DMS53 treated with DMSO at 0.1 percent for 48 hours (cell line): ENCODE measurements at regions not wholly inside any gene's neighbourhood (a gene's known extent, or its start where the extent isn't known, plus 50 kb on each side); places are given as distances from the start of the nearest gene placed in this dataset.
A peak's percentile ranks its signal among the peaks of the same experiment; 100 is the strongest.

ENCODE experiments used
- DNase-seq: peaks from one replicate; lab custom pipeline; 2025; ENCODE audit not compliant: unreplicated experiment; lab: John Stamatoyannopoulos, UW

DNA sequence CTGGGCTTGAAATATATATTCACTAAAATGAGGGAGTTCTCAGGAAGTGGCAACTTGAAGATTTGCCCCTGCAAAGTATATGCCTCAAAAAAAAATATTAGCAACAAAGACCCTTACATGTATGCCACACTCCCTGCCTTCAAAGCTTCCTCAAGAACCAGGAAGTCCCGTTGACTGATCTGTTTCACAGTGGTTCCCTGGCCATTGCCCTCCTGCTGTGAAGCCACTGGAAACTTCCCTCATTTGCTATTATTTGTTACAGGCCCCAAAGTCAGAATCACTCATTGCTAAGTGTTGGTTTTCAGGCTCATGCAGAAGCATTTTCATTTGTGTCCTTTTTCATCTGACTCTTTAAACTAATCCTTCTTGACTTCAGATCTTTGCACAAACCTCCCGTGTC is 421.5 kb downstream of the ZNF521 start:
- no peak for DNase-seq

DNA sequence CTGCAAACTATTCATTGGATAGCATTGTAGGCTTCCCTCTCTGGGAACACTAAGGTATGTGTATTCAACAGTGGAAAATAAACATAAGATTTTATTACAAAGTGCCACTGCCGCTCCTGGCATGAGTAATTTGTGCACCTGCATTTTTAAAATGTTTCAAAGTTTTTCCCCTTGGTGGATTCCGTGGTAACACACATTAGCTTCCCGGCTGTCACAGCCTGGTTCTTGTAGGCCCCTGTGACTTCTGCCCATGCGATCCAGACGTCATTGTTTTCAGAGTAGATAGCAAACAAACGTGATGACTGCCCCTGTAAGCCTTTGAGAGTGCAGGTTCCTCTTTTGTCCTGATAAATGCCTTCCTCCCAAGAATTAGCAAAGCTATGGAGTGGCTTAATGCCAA is 421.0 kb downstream of the ZNF521 start:
- DNase-seq = peak; percentile 54

DNA sequence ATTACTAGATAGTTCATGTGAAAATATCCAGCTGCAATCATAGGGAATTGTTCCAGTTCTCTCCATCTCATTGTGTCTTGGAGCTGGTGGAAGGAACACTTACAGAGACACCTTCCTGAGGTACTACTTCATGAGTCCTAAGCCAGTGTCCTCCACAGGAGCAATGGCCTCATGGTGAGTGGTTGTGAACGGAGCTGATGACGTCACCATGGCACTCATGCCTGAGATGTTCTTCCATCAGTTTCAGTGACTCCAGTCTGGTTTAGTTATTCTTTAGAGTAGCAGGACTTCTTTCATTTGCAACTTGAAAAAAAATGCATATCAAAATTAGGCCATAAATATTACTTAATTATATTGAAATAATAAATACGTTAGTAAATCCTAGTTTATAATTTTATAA is 418.6 kb downstream of the ZNF521 start:
- no peak for DNase-seq

DNA sequence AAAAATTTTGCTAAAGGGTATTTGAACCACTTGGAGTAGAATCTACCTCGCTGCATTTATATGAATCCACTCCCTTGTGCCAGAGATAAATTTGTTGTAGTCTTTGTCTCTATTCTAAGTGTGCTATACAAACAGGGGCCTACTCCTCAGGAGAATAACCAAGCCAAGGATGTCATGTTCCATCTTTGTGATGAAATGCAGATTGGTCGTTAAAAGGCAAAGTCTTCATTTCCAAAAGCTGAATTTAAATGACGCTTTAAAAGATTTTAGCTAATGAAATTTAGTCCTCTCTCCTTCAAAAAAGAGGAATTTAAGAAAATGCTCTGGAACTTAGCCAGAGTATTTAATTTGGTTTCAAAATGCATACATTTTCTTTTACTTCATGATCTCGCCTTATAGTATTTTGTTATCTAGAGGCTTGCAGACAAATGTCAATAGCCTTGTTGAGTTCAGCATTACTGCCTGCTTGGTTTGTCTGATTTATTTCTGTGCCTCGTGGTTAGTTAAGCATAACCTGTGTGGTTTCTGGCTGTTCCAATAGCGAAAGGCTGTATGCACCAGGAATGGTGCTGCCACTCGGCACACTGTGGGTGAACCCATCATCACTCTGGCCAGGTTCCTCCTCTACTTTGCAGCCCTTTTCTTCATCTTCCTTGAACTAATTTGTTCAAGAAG is 417.6 kb downstream of the ZNF521 start:
- no peak for DNase-seq

DNA sequence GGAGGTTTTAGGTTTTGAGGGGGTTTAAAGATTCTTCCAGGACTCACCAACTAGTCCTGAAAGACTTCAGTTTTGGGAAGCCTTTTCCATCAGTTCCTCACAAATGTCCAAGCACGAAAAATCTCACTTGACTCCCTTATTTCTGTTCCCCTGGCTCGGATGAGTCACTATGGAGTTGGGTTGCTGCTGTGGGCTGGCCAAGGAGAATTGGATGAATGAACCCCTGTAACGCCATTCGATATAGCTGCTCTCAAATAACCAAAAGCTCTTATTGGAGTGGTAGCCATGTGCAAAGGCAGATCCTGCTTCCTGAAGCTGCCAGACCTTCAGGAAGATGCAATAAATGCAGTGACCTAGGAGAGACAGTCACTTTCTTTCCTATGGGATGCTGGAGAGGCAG is 417.0 kb downstream of the ZNF521 start:
- no peak for DNase-seq

DNA sequence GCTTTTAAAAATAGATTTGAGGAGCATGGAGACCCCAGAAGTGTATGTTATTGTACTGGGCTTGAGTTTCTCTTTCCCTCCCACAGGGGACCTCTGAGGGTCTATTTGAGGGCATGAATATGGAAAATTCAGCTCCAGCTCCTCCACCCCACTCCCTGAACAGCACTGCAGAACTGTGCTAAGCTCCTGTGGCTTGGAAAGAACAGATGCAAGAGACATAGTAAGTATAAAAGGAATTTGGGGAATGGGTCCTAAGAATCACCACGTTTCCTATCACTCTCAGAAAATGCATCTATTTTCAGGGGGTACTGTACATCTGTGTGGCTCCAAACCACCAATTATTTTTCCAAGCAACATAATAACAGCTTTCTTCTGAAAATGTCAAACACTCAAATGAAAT is 416.1 kb downstream of the ZNF521 start:
- DNase-seq = no peak

DNA sequence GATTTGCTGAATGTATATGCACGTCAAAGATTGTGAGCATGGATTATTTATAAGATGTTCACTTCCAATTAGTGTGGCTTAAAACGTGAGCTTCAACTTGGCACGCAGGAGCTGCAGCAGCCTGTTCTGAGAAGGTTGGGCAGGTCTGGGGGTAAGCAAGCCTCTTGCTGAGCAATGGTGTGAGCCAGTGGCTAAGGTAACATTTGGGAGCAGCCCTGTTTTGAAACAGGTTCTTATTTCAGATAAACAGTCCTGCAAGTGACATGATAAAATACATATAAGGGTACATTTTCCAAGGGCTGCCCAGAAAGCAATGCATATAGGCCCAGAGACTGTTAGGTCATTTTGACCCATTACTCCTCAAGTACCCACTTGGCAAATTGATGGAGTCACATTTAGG is 415.3 kb downstream of the ZNF521 start:
- no peak for DNase-seq

DNA sequence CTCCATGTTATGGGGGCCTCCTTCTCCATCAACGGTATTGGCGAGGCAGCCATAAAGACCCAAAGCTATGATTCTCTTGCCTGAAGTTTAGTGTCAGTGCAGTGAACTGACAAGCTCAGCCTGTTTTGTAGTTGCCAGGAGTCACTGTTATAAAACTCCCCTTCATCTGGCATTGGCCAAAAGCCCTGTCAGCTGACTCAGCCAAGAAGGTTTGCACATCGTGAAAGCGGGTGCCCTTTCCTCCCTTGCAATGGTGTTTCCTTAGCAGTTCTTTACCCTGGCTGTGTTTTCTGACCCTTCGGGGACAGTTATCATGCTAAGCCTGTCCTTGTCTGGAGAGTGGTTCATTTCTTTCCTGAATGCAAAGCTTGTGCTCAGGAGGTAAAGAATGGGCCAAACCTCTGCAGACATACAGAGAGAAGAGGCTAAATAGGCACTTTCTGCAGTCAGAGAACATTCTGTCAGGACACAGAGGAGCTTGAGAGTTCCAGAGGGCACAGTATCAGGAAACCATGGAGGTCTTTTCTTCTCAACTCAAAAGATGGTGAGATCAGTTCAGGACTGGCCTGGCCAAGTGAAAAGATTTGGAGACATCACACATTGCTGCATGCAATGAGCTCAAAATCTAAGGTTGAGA is 414.2 kb downstream of the ZNF521 start:
- DNase-seq = no peak

DNA sequence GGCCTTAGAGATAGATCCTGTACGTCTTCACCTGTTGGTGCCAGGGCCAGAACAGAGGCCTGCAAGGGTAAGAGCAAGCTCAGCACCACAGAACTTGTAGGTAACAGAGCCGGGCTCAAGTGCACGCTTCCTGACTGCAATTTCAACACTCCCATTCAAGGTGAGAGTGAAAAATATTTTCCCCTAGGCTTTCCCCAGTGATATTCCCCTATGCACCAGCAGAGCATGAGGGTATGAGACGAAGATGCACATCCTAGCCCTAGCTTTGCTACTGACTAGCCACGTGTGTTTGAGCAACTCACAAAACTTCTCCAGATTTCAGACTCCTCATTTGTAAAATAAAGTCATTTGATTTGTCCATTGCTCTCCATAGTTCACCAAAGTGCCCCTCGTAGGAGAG is 411.6 kb downstream of the ZNF521 start:
- no peak for DNase-seq

DNA sequence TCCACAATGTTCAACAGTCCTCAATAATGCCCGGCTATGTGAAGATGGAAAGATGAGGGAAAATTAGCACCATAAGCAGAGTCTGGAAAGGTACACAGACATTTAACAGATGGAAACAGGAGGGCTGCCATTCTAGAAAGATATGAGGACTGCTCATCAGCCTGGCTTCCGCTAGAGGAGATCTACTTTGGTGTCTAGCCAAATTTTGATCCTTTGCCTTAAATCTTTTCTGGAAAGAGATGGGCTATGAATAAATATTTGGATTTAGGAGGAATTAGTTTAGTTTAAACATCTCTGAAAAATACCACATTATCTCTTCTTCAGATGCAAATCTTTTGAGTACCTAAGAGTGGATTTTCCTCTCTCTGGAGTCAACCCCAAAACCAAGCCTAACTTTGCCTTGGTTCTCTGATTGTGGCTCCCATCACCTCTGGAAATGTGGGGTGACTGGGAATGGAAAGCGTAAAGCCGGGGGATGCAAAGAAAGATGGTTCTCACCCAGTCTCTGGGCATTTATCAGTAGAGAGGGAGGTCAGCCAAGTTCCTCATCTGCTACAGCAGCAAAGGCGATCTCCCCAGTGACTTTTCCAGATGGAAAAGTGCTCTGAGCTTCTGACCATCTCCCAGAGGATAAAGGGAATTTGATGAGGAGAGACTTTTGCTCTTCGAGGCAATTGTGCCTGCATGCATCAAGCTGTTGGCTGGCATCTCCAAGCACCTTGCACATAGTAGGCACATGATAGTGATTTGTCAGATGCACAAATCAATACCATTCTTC is 410.6 kb downstream of the ZNF521 start:
- no peak for DNase-seq

DNA sequence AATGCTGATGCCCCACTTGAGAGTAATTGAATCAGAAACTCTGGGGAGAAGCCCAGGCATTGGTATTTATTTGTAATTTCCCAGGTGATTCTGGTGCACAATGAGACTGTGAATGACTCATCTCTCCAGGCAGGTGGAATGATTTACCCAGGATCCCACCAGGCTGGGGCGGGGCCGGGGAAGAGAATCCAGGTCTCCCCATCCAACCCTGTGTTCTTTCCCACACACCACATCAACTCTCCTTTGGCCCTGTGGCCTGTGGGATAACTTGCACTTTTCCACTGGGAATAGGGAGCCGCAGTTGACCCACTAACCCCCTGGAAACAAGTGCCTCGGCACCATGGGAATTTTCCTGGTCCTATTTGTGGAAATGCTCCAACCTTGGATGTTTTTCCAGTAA is 409.8 kb downstream of the ZNF521 start:
- peak; percentile 72 for DNase-seq

DNA sequence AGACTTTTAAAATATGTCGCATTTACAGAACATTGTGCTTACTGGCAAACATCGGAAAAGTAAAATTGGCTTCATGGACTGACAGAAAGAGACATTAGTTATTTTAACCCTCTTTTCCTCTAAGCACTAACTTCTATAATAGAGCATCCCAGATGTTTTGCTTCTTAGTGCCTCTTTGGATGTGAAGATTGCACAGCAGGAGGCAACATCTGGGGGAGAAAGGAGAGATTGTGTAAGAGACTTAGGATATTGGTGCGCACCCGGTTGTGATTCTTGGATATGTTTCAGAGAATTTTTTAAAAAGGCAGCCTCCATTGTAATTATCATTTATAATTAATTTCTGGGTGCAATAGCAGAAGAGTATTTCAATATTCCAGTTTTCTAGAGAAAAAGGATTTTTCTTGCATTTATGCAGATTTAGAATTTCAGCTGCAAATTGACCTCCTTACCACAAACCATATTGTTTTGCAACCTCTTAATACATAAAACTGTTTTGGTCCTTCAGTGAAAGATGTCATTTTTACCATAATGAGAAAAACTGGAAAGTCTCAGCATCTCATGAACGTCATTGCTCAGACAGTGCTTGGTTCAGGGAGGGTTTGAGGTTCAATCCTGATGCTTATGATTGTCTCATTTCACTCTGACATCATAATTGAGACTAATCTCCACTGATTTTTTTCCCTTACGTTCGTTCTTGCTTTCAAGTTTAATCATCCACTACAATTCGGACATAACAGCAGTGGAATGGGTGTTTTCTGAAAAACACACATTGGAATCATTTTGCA is 404.3 kb downstream of the ZNF521 start:
- no peak for DNase-seq

DNA sequence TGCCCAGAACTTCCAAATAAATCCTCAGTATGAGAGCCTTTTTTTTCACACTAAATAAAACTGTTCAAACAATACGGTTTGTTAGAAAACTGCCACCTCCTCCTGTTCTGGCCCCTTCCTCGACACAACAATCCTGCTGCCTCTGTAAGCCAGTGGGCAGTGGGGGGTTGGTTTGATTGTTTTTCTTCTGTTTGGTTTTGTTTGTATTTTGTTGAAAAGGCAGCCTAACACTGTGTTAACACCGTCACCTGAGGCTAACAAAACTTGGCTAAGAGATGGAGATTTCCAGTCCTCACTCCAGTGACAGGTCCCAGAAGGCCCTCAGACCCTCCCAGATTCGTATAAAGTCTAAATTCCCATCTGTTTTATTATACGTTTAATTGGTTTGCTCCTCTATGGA is 402.1 kb downstream of the ZNF521 start:
- no peak for DNase-seq

DNA sequence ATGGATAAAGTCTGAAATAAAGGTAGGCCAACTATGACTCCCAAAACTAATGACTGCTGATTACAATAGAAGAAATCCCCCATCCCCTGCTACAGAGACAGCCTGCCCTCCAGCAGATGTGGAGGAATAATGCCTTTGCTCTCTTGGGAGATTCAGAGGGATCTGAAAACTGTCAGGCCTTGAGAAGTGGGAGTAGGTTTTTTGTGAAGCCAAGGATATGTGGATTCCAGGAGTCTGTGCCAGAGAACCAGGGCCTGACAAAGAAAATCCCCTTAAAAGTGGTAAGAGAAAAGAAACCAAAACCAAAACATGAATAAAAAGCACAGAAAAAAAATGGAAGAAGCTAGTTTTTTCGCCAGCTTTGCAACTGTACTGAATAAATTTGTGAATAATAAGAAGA is 397.6 kb downstream of the ZNF521 start:
- DNase-seq = no peak

DNA sequence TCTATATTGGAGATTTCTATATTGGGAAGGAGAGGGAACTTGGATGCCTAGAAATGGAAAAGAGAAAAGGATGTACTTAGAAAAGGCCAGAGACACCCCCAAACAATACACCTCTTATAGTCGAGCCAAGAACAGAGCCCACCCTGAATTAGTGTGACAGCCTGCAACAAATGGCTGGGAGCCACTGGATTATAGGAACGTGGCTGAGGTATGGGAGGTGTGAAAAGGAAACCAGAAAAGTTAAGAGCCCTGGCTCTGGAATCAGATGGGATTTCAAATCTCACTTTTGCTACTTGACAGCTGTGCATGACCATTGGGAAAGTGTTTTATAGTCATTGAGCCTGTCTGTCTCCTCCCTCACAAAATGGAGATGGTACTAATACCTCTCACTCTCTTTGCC is 394.0 kb downstream of the ZNF521 start:
- no peak for DNase-seq

DNA sequence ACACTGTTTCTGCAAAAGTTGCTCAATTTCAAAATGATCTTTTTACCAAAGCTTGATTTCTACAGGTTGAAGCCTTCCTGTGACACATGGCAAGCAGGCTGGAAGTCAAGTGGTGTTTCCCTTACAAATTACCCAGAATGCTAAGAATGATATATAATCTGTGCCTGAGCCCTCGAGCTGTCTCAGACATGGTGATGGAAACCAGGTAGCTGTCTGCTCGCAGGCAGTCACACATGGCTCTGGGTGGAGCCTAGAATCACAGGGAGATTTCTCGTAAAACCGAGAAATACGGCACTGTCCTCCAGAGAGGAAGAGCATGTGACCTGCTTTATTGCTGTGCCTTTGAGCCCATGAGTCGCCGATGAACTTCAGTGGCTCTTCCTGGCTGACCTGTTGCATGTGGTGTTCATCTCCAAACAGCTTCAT is 392.9 kb downstream of the ZNF521 start:
- DNase-seq = no peak

DNA sequence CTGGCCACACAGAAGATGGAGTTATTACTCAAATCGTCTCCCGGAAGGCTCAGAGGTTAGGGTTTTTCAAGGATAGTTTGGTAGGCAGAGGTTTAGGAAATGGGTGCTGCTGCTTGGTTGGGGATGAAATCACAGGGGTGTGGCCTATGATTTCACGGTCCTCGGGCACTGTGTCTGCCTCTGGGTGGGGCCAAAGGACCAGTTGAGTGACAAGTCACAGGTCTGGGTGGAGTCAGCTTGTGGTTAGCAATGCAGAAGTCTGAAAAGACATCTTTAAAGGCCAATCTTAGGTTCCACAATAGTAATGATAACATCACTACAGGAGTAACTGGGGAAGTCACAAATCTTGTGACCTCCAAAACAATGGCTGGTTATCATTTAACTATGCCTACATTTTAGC is 387.8 kb downstream of the ZNF521 start:
- DNase-seq = no peak

DNA sequence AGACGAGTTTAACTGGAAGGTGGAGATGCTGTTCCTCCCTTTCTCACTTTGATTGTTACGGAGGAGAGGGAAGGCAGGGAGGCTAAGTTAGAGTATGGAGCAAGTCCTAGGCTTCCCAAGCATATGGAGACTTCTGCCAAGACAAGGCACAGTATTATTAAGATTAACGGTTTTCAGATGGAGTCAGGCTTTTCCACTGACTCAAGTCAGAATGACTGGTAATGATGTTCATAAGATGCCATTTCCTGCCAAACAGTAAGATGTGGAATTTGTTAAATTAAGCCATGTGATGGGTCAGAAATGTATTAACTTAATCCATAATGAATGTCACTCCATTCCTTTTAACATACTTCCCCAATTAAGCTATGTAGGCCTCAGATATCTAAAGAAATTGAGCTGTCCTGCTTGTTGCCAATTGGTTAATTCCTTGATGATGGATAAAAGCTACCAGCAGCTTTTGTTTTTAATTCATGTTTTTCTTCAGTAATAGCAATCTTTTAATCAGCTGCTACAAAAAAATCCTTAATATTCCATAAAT is 383.7 kb downstream of the ZNF521 start:
- DNase-seq = no peak

DNA sequence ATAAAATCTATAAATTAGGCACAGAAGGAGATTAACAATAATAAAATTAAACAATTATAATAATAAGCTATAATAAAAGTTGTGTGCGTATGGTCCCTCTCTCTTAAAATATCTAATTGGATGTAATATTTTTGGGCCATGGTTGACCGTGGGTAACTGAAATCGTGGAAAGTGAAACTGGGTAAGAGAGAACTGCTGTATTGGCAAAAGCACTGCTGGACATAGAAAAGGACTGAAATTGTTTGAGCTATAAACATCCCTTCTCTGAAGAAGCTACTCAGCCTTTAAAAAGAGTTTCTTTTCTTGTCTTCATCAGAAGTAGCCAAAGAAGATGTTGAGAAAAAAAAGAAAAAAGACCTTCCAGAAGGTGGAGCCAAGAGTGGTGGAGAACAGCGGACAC is 379.4 kb downstream of the ZNF521 start:
- DNase-seq = no peak

DNA sequence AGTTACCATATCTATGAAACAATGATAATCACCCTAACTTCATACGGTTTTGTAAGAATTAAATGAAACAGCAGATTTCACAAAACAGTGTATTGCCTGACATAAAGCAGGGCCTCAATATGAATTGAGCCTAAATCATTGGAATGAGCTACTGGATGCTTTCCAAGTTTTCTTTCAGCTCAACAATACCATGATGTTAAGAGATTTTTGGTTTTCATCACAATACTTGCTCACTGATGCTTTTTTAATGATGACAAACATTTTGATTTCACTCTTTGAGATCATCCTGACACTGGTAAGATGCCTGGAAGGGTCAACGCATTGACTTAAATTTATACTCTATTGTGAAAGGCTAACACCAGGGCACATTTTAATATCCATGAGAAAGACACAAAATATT is 377.5 kb downstream of the ZNF521 start:
- no peak for DNase-seq
